Endothelial cell (in vitro differentiated cells): ENCODE measurements at regions not wholly inside any gene's neighbourhood (a gene's known extent, or its start where the extent isn't known, plus 50 kb on each side); places are given as distances from the start of the nearest gene placed in this dataset.
A peak's percentile ranks its signal among the peaks of the same experiment; 100 is the strongest.

Experiments
- DNase-seq: peaks from one replicate; pipeline ENCODE4 v3.0.0; 2021; ENCODE audit warnings: low spot score
- H3K27ac Mint-ChIP-seq: one replicate; pipeline ENCODE4 v1.8.0; 2021; ENCODE audit warnings: mixed read lengths, inconsistent platforms; ENCODE audit not compliant: unreplicated experiment
- H3K27me3 Mint-ChIP-seq: one replicate; pipeline ENCODE4 v1.8.0; 2021; ENCODE audit warnings: mild to moderate bottlenecking, moderate library complexity, mixed read lengths, inconsistent platforms; ENCODE audit not compliant: unreplicated experiment
- H3K36me3 Mint-ChIP-seq: one replicate; pipeline ENCODE4 v1.8.0; 2021; ENCODE audit warnings: mild to moderate bottlenecking, low read depth, mixed read lengths, inconsistent platforms; ENCODE audit not compliant: unreplicated experiment
- H3K4me1 Mint-ChIP-seq: one replicate; pipeline ENCODE4 v1.8.0; 2021; ENCODE audit warnings: mild to moderate bottlenecking, mixed read lengths, inconsistent platforms; ENCODE audit not compliant: unreplicated experiment
- H3K4me3 Mint-ChIP-seq: one replicate; pipeline ENCODE4 v1.8.0; 2021; ENCODE audit warnings: mild to moderate bottlenecking, mixed read lengths, inconsistent platforms; ENCODE audit not compliant: unreplicated experiment
- H3K9me3 Mint-ChIP-seq: one replicate; pipeline ENCODE4 v1.8.0; 2021; ENCODE audit warnings: mixed read lengths, inconsistent platforms; ENCODE audit not compliant: unreplicated experiment
- CTCF ChIP-seq: fragments of 200-600 bp; sonication (generic); IDR thresholded peaks from one replicate; pipeline ENCODE4 v1.5.0; 2021; ENCODE audit warnings: antibody characterized with exemption; ENCODE audit not compliant: unreplicated experiment

GRCh38 chr4:101419336-101420135, 72.2 kb upstream of the PPP3CA start:
- H3K36me3 Mint-ChIP-seq = no peaks in the 10 kb centered on the region
- peaks cover 36% of the 10 kb centered on the region for H3K4me1 Mint-ChIP-seq
- no peaks in the 10 kb centered on the region for H3K9me3 Mint-ChIP-seq
- no peak for DNase-seq
- H3K27me3 Mint-ChIP-seq = peaks cover 2% of the 10 kb centered on the region
- H3K4me3 Mint-ChIP-seq = no peak overlapping the region
- TF ChIP-seq CTCF = no peak
- peak overlapping the region; percentile 87 for H3K27ac Mint-ChIP-seq

GRCh38 chr4:101418466-101418865, 71.1 kb upstream of the PPP3CA start:
- Mint-ChIP-seq H3K27me3 (peaks cover 2% of the 10 kb centered on the region), H3K36me3 (no peaks in the 10 kb centered on the region), H3K4me3 (no peak overlapping the region), H3K27ac (no peak overlapping the region), H3K4me1 (peaks cover 40% of the 10 kb centered on the region), H3K9me3 (no peaks in the 10 kb centered on the region)
- no peak for TF ChIP-seq CTCF
- no peak for DNase-seq

- Mint-ChIP-seq H3K36me3 (no peaks in the 10 kb centered on the region), H3K27me3 (peaks cover 2% of the 10 kb centered on the region), H3K4me1 (peaks cover 40% of the 10 kb centered on the region), H3K9me3 (no peaks in the 10 kb centered on the region), H3K27ac (no peak overlapping the region), H3K4me3 (no peak overlapping the region)
- DNase-seq = no peak
- no peak for TF ChIP-seq CTCF
These were observed 70.7 kb upstream of the PPP3CA start for GRCh38 chr4:101418055-101418454.

GRCh38 chr4:101417046-101417445, 69.7 kb upstream of the PPP3CA start:
- no peak for TF ChIP-seq CTCF
- Mint-ChIP-seq H3K9me3 (no peaks in the 10 kb centered on the region), H3K36me3 (no peaks in the 10 kb centered on the region), H3K4me1 (peaks cover 43% of the 10 kb centered on the region), H3K27me3 (peaks cover 2% of the 10 kb centered on the region), H3K4me3 (no peak overlapping the region), H3K27ac (no peak overlapping the region)
- no peak for DNase-seq

- no peak for DNase-seq
- Mint-ChIP-seq H3K36me3 (no peaks in the 10 kb centered on the region), H3K4me3 (no peak overlapping the region), H3K9me3 (no peaks in the 10 kb centered on the region), H3K4me1 (peaks cover 40% of the 10 kb centered on the region), H3K27me3 (peaks cover 2% of the 10 kb centered on the region), H3K27ac (no peak overlapping the region)
- no peak for TF ChIP-seq CTCF
These were observed 68.6 kb upstream of the PPP3CA start for GRCh38 chr4:101415962-101416361.
